Tibial nerve (tissue), 4 donors: ENCODE measurements at regions not wholly inside any gene's neighbourhood (a gene's known extent, or its start where the extent isn't known, plus 50 kb on each side); places are given as distances from the start of the nearest gene placed in this dataset.

Source experiments
- DNase-seq, 2 donors: peaks; one replicate each; pipeline ENCODE4 v3.0.0-alpha.2; 2019; ENCODE audit warnings: low spot score in 2 of 2
- H3K27ac ChIP-seq, 4 donors: fragments of 200-600 bp; sonication (generic) in 3 of 4; one replicate each; pipeline ENCODE4 v1.5.1; 2017 to 2019; ENCODE audit warnings: mild to moderate bottlenecking in 1 of 4
- H3K27me3 ChIP-seq, 2 donors: fragments of 200-600 bp; sonication (generic) in 1 of 2; one replicate each; pipeline versions ENCODE4 v1.5.1 to v1.6.0; 2017 to 2019
- H3K36me3 ChIP-seq, 3 donors: fragments of 200-600 bp; sonication (generic); one replicate each; pipeline ENCODE4 v1.5.1; 2018 to 2019
- H3K4me1 ChIP-seq, 4 donors: fragments of 200-600 bp; sonication (generic) in 3 of 4; one replicate each; pipeline ENCODE4 v1.5.1; 2017 to 2019
- H3K4me3 ChIP-seq, 4 donors: fragments of 200-600 bp; sonication (generic) in 3 of 4; one replicate each; pipeline ENCODE4 v1.5.1; 2017 to 2019; ENCODE audit warnings: mild to moderate bottlenecking in 1 of 4, moderate library complexity in 1 of 4
- H3K9me3 ChIP-seq, 4 donors: fragments of 200-600 bp; sonication (generic) in 3 of 4; one replicate each; pipeline ENCODE4 v1.5.1; 2017 to 2019
- CTCF ChIP-seq, 5 experiments: fragments of 200-600 bp in 3 of 5; fragments of 450-650 bp in 2 of 5; sonication (generic) in 3 of 5; IDR thresholded peaks; one replicate each; pipeline ENCODE4 v1.5.1; 2016 to 2019; ENCODE audit warnings: antibody characterized with exemption in 5 of 5, mild to moderate bottlenecking in 3 of 5, moderate library complexity in 2 of 5
- EP300 ChIP-seq, 2 donors: sonication (generic); formaldehyde crosslinking; IDR thresholded peaks; one replicate each; pipeline ENCODE4 v1.6.1; 2017; ENCODE audit warnings: antibody characterized with exemption in 2 of 2, mild to moderate bottlenecking in 1 of 2
- POLR2A ChIP-seq, 2 donors: fragments of 450-650 bp; IDR thresholded peaks; one replicate each; pipeline ENCODE4 v1.6.1; 2017; ENCODE audit warnings: antibody characterized with exemption in 2 of 2, mild to moderate bottlenecking in 2 of 2, moderate library complexity in 2 of 2
- WGBS, 2 donors: methylation state at CpG; one replicate each; pipeline ENCODE4 v1.1.5; 2018; 5-methylcytosine and 5-hydroxymethylcytosine counted together

- no peaks in the 10 kb centered on the region for H3K27me3 ChIP-seq
- DNase-seq = no peak
- TF ChIP-seq EP300 (IDR thresholded peaks at IDR 0.05) (no peak), POLR2A (IDR thresholded peaks at IDR 0.05) (no peak), CTCF (IDR thresholded peaks at IDR 0.05) (no peak)
- WGBS, 2 donors = 80 to 89% methylated on average over 12 of the region's 12 CpGs
- no peak overlapping the region for H3K4me3 ChIP-seq
- H3K27ac ChIP-seq = peak overlapping the region in 1 of 4 donors; percentile 59
- H3K36me3 ChIP-seq = no peaks in the 10 kb centered on the region
- peaks cover 0 to 5% (median 0%) of the 10 kb centered on the region in 4 donors for H3K4me1 ChIP-seq
- no peaks in the 10 kb centered on the region for H3K9me3 ChIP-seq
Observed at GRCh38 chr2:195563857-195564512, 93.0 kb upstream of the SLC39A10 start.

GRCh38 chr2:195562570-195563566 is 94.2 kb upstream of the SLC39A10 start:
- 75 to 76% methylated on average over 13 to 21 of the region's 28 CpGs for WGBS, 2 donors
- H3K9me3 ChIP-seq = no peaks in the 10 kb centered on the region
- H3K4me3 ChIP-seq = no peak overlapping the region
- H3K36me3 ChIP-seq = no peaks in the 10 kb centered on the region
- no peaks in the 10 kb centered on the region for H3K27me3 ChIP-seq
- DNase-seq = no peak
- peak overlapping the region in 1 of 4 donors; percentile 69 for H3K27ac ChIP-seq
- TF ChIP-seq POLR2A (IDR thresholded peaks at IDR 0.05) = no peak
- no peak for TF ChIP-seq CTCF (IDR thresholded peaks at IDR 0.05)
- TF ChIP-seq EP300 (IDR thresholded peaks at IDR 0.05) = no peak
- peaks cover 0 to 5% (median 0%) of the 10 kb centered on the region in 4 donors for H3K4me1 ChIP-seq

- peak overlapping the region in 1 of 4 donors; percentile 69 for H3K27ac ChIP-seq
- no peak overlapping the region for H3K4me3 ChIP-seq
- H3K27me3 ChIP-seq = no peaks in the 10 kb centered on the region
- no peaks in the 10 kb centered on the region for H3K9me3 ChIP-seq
- WGBS, 2 donors = 79% methylated on average over 6 of the region's 6 CpGs
- peaks cover 0 to 5% (median 0%) of the 10 kb centered on the region in 4 donors for H3K4me1 ChIP-seq
- no peaks in the 10 kb centered on the region for H3K36me3 ChIP-seq
- TF ChIP-seq EP300 (IDR thresholded peaks at IDR 0.05) (no peak), POLR2A (IDR thresholded peaks at IDR 0.05) (no peak), CTCF (IDR thresholded peaks at IDR 0.05) (no peak)
- DNase-seq = no peak
Observed at GRCh38 chr2:195561116-195561921, 95.7 kb upstream of the SLC39A10 start.

GRCh38 chr2:195560209-195560895 is 96.7 kb upstream of the SLC39A10 start:
- no peaks in the 10 kb centered on the region for H3K27me3 ChIP-seq
- no peaks in the 10 kb centered on the region for H3K9me3 ChIP-seq
- peak overlapping the region in 1 of 4 donors; percentile 66 for H3K27ac ChIP-seq
- WGBS, 2 donors = 73 to 77% methylated on average over 10 of the region's 10 CpGs
- H3K36me3 ChIP-seq = no peaks in the 10 kb centered on the region
- H3K4me3 ChIP-seq = no peak overlapping the region
- peaks cover 0 to 5% (median 0%) of the 10 kb centered on the region in 4 donors for H3K4me1 ChIP-seq
- no peak for DNase-seq
- TF ChIP-seq CTCF (IDR thresholded peaks at IDR 0.05) (no peak), EP300 (IDR thresholded peaks at IDR 0.05) (no peak), POLR2A (IDR thresholded peaks at IDR 0.05) (no peak)
